PC-3 (cell line): ENCODE measurements at regions not wholly inside any gene's neighbourhood (a gene's known extent, or its start where the extent isn't known, plus 50 kb on each side); places are given as distances from the start of the nearest gene placed in this dataset.

Source experiments
- ATAC-seq: fragments of 200-7000 bp; cut with Tn5 transposase; 2 replicates; pipeline ENCODE4 v1.9.1; 2020; ENCODE audit warnings: mild to moderate bottlenecking, moderate library complexity
- BruUV-seq: library from RNA; stranded (reverse); fragments of 400-500 nt; replicated peaks from 2 replicates; lab custom pipeline; 2021; lab: Mats Ljungman, UMichigan
- CTCF ChIA-PET: fragments of 300-600 bp; sonication (Branson Sonifier 250); formaldehyde crosslinking; loops from one replicate; lab custom pipeline; 2022; ENCODE audit warnings: antibody characterized with exemption; lab: Charles Lee
- POLR2A ChIA-PET: fragments of 300-600 bp; sonication (Branson Sonifier 250); formaldehyde crosslinking; loops from one replicate; lab custom pipeline; 2022; ENCODE audit warnings: antibody characterized with exemption; ENCODE audit not compliant: unreplicated experiment; lab: Charles Lee
- DNase-seq: peaks from one replicate; pipeline ENCODE4 v3.0.0-alpha.2; 2015
- H2AFZ ChIP-seq: fragments of 300-600 bp; sonication (generic); 2 replicates; pipeline ENCODE4 v1.6.0; 2016; ENCODE audit warnings: antibody characterized with exemption, low read length
- H3F3A ChIP-seq: fragments of 300-600 bp; sonication (generic); one replicate; pipeline ENCODE4 v1.6.0; 2017; ENCODE audit warnings: antibody characterized with exemption, low read length, control low read depth, mild to moderate bottlenecking; ENCODE audit not compliant: unreplicated experiment
- H3K27ac ChIP-seq: fragments of 300-600 bp; sonication (generic); 2 replicates; pipeline ENCODE4 v1.5.1; 2016; ENCODE audit warnings: mild to moderate bottlenecking, low read length
- H3K27me3 ChIP-seq: fragments of 300-600 bp; sonication (generic); 2 replicates; pipeline ENCODE4 v1.6.1; 2016; ENCODE audit warnings: low read length, mixed read lengths
- H3K36me3 ChIP-seq: fragments of 300-600 bp; sonication (generic); 2 replicates; pipeline ENCODE4 v1.6.1; 2016; ENCODE audit warnings: low read depth, mixed run types, low read length, mixed read lengths
- H3K4me1 ChIP-seq: fragments of 300-600 bp; sonication (generic); 2 replicates; pipeline ENCODE4 v1.5.1; 2016; ENCODE audit warnings: low read length; ENCODE audit not compliant: insufficient read depth
- H3K4me2 ChIP-seq: fragments of 300-600 bp; sonication (generic); 2 replicates; pipeline ENCODE4 v1.6.0; 2016; ENCODE audit warnings: low read length
- H3K4me3 ChIP-seq: fragments of 300-600 bp; sonication (generic); 2 replicates; pipeline ENCODE4 v1.5.1; 2016; ENCODE audit warnings: mild to moderate bottlenecking, low read length, mixed read lengths
- H3K79me2 ChIP-seq: fragments of 300-600 bp; sonication (generic); 2 replicates; pipeline ENCODE4 v1.6.1; 2017; ENCODE audit warnings: low read length, mixed read lengths
- H3K9ac ChIP-seq: fragments of 300-600 bp; sonication (generic); 2 replicates; pipeline ENCODE4 v1.6.0; 2016; ENCODE audit warnings: mild to moderate bottlenecking, low read length
- H3K9me2 ChIP-seq: fragments of 300-600 bp; sonication (generic); replicated peaks from 2 replicates; pipeline ENCODE4 v1.6.1; 2016; ENCODE audit warnings: mixed run types, low read length, mixed read lengths
- H3K9me3 ChIP-seq: fragments of 300-600 bp; sonication (generic); 2 replicates; pipeline ENCODE4 v1.6.1; 2016; ENCODE audit warnings: low read length, mixed read lengths
- H4K20me1 ChIP-seq: fragments of 300-600 bp; sonication (generic); 2 replicates; pipeline ENCODE4 v1.6.1; 2016; ENCODE audit warnings: low read length, mixed read lengths
- CTCF ChIP-seq: fragments of 300-600 bp; sonication (generic); conservative IDR thresholded peaks from 2 replicates; pipeline ENCODE4 v1.5.1; 2017; ENCODE audit warnings: antibody characterized with exemption, low read depth, mild to moderate bottlenecking, low read length
- EZH2 ChIP-seq: fragments of 300-600 bp; sonication (generic); IDR thresholded peaks from one replicate; pipeline ENCODE4 v1.6.1; 2017; ENCODE audit warnings: antibody characterized with exemption, mild to moderate bottlenecking, low read length; ENCODE audit not compliant: unreplicated experiment
- EZH2phosphoT487 ChIP-seq: fragments of 300-600 bp; sonication (generic); IDR thresholded peaks from 2 replicates; pipeline ENCODE4 v1.6.1; 2018; ENCODE audit warnings: mild to moderate bottlenecking, antibody characterized with exemption, low read length, borderline replicate concordance
- intact Hi-C: fragments of 100-400 bp; cut with micrococcal nuclease; formaldehyde crosslinking; loops from 2 replicates; pipeline ENCODE4 v1.9.0; 2023

GRCh38 chr7:145488816-145489215 lies 627.8 kb upstream of the CNTNAP2 start:
- BruUV-seq, result no TSS peak
- no peak overlapping the region for H3K4me2 ChIP-seq
- H2AFZ ChIP-seq, result no peak overlapping the region
- no peaks in the 10 kb centered on the region for H4K20me1 ChIP-seq
- no peak for DNase-seq
- TF ChIP-seq EZH2phosphoT487 (no peak), CTCF (no peak), EZH2 (no peak)
- no peak overlapping the region for H3K9ac ChIP-seq
- intact Hi-C loops, result no loop called here
- CTCF ChIA-PET, result no interaction called here
- POLR2A ChIA-PET, result no interaction called here
- H3F3A ChIP-seq, result no peaks in the 10 kb centered on the region
- H3K4me3 ChIP-seq, result no peak overlapping the region
- H3K36me3 ChIP-seq, result no peaks in the 10 kb centered on the region
- no peaks in the 10 kb centered on the region for H3K4me1 ChIP-seq
- no peaks in the 10 kb centered on the region for H3K79me2 ChIP-seq
- ATAC-seq, result no peak
- no peaks in the 10 kb centered on the region for H3K27me3 ChIP-seq
- H3K9me2 ChIP-seq, result no peaks in the 10 kb centered on the region
- no peaks in the 10 kb centered on the region for H3K9me3 ChIP-seq
- no peak overlapping the region for H3K27ac ChIP-seq

- H3K36me3 ChIP-seq, result no peaks in the 10 kb centered on the region
- POLR2A ChIA-PET, result no interaction called here
- H3K9me3 ChIP-seq, result no peaks in the 10 kb centered on the region
- intact Hi-C loops, result no loop called here
- no peak for DNase-seq
- no peak overlapping the region for H3K4me2 ChIP-seq
- H2AFZ ChIP-seq, result no peak overlapping the region
- no peaks in the 10 kb centered on the region for H3K9me2 ChIP-seq
- CTCF ChIA-PET, result no interaction called here
- no peak for ATAC-seq
- no peaks in the 10 kb centered on the region for H3K27me3 ChIP-seq
- BruUV-seq, result no TSS peak
- no peak for TF ChIP-seq EZH2
- TF ChIP-seq CTCF, result no peak
- TF ChIP-seq EZH2phosphoT487, result no peak
- H3F3A ChIP-seq, result no peaks in the 10 kb centered on the region
- H3K79me2 ChIP-seq, result no peaks in the 10 kb centered on the region
- H3K27ac ChIP-seq, result no peak overlapping the region
- no peak overlapping the region for H3K9ac ChIP-seq
- H3K4me1 ChIP-seq, result no peaks in the 10 kb centered on the region
- H4K20me1 ChIP-seq, result no peaks in the 10 kb centered on the region
- no peak overlapping the region for H3K4me3 ChIP-seq
Measured at GRCh38 chr7:145481985-145482384, 634.6 kb upstream of the CNTNAP2 start.

- no peaks in the 10 kb centered on the region for H3K79me2 ChIP-seq
- no peaks in the 10 kb centered on the region for H3K36me3 ChIP-seq
- H3K9ac ChIP-seq, result no peak overlapping the region
- TF ChIP-seq EZH2 (no peak), CTCF (no peak), EZH2phosphoT487 (no peak)
- POLR2A ChIA-PET, result no interaction called here
- intact Hi-C loops, result no loop called here
- CTCF ChIA-PET, result no interaction called here
- no peaks in the 10 kb centered on the region for H3K9me2 ChIP-seq
- H2AFZ ChIP-seq, result no peak overlapping the region
- H3K27me3 ChIP-seq, result no peaks in the 10 kb centered on the region
- DNase-seq, result no peak
- no peak for ATAC-seq
- H3K4me2 ChIP-seq, result no peak overlapping the region
- no TSS peak for BruUV-seq
- no peaks in the 10 kb centered on the region for H3K9me3 ChIP-seq
- H4K20me1 ChIP-seq, result no peaks in the 10 kb centered on the region
- no peak overlapping the region for H3K4me3 ChIP-seq
- no peaks in the 10 kb centered on the region for H3F3A ChIP-seq
- no peak overlapping the region for H3K27ac ChIP-seq
- no peaks in the 10 kb centered on the region for H3K4me1 ChIP-seq
Measured at GRCh38 chr7:145478541-145478940, 638.1 kb upstream of the CNTNAP2 start.
